KOPT-K1 (cell line): ENCODE measurements at regions not wholly inside any gene's neighbourhood (a gene's known extent, or its start where the extent isn't known, plus 50 kb on each side); places are given as distances from the start of the nearest gene placed in this dataset.

Experiments used
- H3K27ac ChIP-seq: fragments of 200-600 bp; sonication (generic); 2 replicates; pipeline ENCODE4 v1.5.1; 2016; ENCODE audit warnings: antibody characterized with exemption, mild to moderate bottlenecking, low read depth, low read length; ENCODE audit not compliant: poor library complexity, severe bottlenecking
- H3K36me3 ChIP-seq: fragments of 200-600 bp; sonication (generic); 2 replicates; pipeline ENCODE4 v1.5.1; 2017; ENCODE audit warnings: antibody characterized with exemption, mild to moderate bottlenecking, low read length, moderate library complexity; ENCODE audit not compliant: insufficient read depth
- H3K9me3 ChIP-seq: fragments of 200-600 bp; sonication (generic); 2 replicates; pipeline ENCODE4 v1.5.1; 2017; ENCODE audit warnings: antibody characterized with exemption, low read length, mild to moderate bottlenecking; ENCODE audit not compliant: insufficient read depth, poor library complexity, severe bottlenecking

GRCh38 chr20:48392407-48393310 is 435.1 kb downstream of the PREX1 start:
- peaks cover 26% of the 10 kb centered on the region for H3K9me3 ChIP-seq

GRCh38 chr20:48390981-48391380 is 436.8 kb downstream of the PREX1 start:
- H3K9me3 ChIP-seq, result peaks cover 26% of the 10 kb centered on the region
- no peak overlapping the region for H3K27ac ChIP-seq

More at GRCh38 chr20:48392407-48393310, 435.1 kb downstream of the PREX1 start:
- Histone ChIP-seq H3K36me3 (no peaks in the 10 kb centered on the region), H3K27ac (no peak overlapping the region)

GRCh38 chr20:48387675-48388074 is 440.1 kb downstream of the PREX1 start:
- H3K36me3 ChIP-seq, result no peaks in the 10 kb centered on the region
- peaks cover 14% of the 10 kb centered on the region for H3K9me3 ChIP-seq
- H3K27ac ChIP-seq, result no peak overlapping the region

More at GRCh38 chr20:48390981-48391380, 436.8 kb downstream of the PREX1 start:
- H3K36me3 ChIP-seq, result no peaks in the 10 kb centered on the region

GRCh38 chr20:48385527-48385926 is 442.3 kb downstream of the PREX1 start:
- Histone ChIP-seq H3K36me3 (no peaks in the 10 kb centered on the region), H3K27ac (no peak overlapping the region), H3K9me3 (no peaks in the 10 kb centered on the region)

GRCh38 chr20:48385114-48385513 is 442.7 kb downstream of the PREX1 start:
- Histone ChIP-seq H3K9me3 (no peaks in the 10 kb centered on the region), H3K27ac (no peak overlapping the region), H3K36me3 (no peaks in the 10 kb centered on the region)

- Histone ChIP-seq H3K36me3 (no peaks in the 10 kb centered on the region), H3K27ac (no peak overlapping the region), H3K9me3 (no peaks in the 10 kb centered on the region)
Observed at GRCh38 chr20:48384147-48384818, 443.5 kb downstream of the PREX1 start.

GRCh38 chr20:48383252-48383651 is 444.5 kb downstream of the PREX1 start:
- H3K27ac ChIP-seq, result no peak overlapping the region
- no peaks in the 10 kb centered on the region for H3K36me3 ChIP-seq
- no peaks in the 10 kb centered on the region for H3K9me3 ChIP-seq

- Histone ChIP-seq H3K36me3 (no peaks in the 10 kb centered on the region), H3K27ac (no peak overlapping the region), H3K9me3 (no peaks in the 10 kb centered on the region)
Observed at GRCh38 chr20:48382304-48382703, 445.5 kb downstream of the PREX1 start.

- Histone ChIP-seq H3K36me3 (no peaks in the 10 kb centered on the region), H3K27ac (no peak overlapping the region), H3K9me3 (no peaks in the 10 kb centered on the region)
Observed at GRCh38 chr20:48381353-48382120, 446.3 kb downstream of the PREX1 start.

GRCh38 chr20:48380661-48381060 is 447.1 kb downstream of the PREX1 start:
- no peak overlapping the region for H3K27ac ChIP-seq
- no peaks in the 10 kb centered on the region for H3K9me3 ChIP-seq
- H3K36me3 ChIP-seq, result no peaks in the 10 kb centered on the region

GRCh38 chr20:48378976-48379675 is 448.7 kb downstream of the PREX1 start:
- Histone ChIP-seq H3K27ac (no peak overlapping the region), H3K9me3 (no peaks in the 10 kb centered on the region), H3K36me3 (no peaks in the 10 kb centered on the region)

GRCh38 chr20:48377940-48378339 is 449.9 kb downstream of the PREX1 start:
- H3K27ac ChIP-seq, result no peak overlapping the region
- H3K9me3 ChIP-seq, result no peaks in the 10 kb centered on the region
- no peaks in the 10 kb centered on the region for H3K36me3 ChIP-seq

GRCh38 chr20:48375804-48376203 is 452.0 kb downstream of the PREX1 start:
- Histone ChIP-seq H3K9me3 (no peaks in the 10 kb centered on the region), H3K27ac (no peak overlapping the region), H3K36me3 (no peaks in the 10 kb centered on the region)

- Histone ChIP-seq H3K27ac (no peak overlapping the region), H3K36me3 (no peaks in the 10 kb centered on the region), H3K9me3 (no peaks in the 10 kb centered on the region)
Observed at GRCh38 chr20:48374991-48375595, 452.7 kb downstream of the PREX1 start.
